GM19463 (cell line): ENCODE measurements at regions not wholly inside any gene's neighbourhood (a gene's known extent, or its start where the extent isn't known, plus 50 kb on each side); places are given as distances from the start of the nearest gene placed in this dataset.
"Not testable (repeated sequence)": the region's sequence is repeated elsewhere in the genome, so short reads cannot be mapped to it uniquely, and the experiment has no call there.

ENCODE experiments used
- ATAC-seq: cut with Tn5 transposase; IDR thresholded peaks from one replicate; pipeline ENCODE4 v1.9.1; 2021; ENCODE audit warnings: mild to moderate bottlenecking, moderate library complexity; ENCODE audit not compliant: unreplicated experiment

DNA sequence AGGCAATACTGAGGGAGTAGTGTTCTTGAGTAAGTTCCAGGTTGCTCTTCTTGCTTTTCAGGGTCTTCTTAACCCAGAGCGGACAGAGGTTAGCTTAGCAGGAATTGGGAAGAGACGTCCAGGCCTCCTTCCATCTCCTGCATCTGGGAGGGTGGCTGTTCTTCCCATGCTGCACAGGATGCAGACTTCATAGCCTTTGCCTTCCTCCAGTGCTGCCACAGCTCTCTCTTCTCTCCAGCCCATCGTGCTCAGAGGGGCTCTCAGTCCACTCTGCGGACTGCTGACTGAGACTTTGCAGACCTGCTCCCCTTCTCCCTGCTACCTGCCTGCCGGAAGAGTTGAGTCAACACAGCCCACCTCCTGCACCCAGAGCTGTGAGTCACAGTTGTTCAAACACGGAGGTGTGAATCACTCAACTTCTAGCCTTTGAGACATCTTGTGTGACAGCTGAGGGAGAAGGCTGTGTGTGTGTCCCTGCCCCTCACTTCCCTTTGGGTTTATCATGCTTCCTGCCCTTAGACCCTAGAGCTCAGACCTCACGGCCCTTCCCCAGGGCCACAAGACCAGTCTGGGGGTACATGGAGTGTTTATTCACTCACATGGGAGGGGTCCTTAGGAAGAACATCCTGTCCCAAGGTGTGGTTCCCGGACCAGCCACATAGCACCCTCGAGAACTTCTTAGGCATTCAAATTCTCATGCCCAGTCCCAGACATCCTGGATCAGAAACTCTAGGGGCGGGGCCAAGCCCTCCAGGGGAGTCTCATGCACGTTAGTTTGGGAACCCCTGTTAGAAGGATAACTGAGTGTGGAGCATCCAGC is 158.3 kb upstream of the CACNA1E start:
- ATAC-seq = no peak

DNA sequence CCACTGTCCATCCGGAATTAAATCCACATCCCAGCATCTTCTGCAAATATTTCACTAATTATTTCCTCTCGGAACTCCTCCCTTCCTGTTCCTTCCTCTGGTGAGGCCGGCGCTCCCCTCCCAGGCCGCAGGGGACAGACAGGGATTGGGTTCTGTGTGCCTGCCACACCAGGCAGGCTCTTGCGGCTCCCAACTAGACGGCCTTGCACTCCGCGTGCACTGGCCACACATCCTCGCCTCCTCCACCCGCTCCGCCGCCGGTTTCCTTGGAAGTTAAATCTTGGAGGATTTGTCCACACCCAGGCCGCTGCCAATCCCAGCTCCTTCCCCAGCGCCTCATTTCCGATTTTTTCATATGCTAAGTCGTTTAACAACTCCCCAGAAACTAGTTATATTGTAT is 157.6 kb upstream of the CACNA1E start:
- not testable (repeated sequence) for ATAC-seq

GRCh38 chr1:181326348-181326747 is 157.0 kb upstream of the CACNA1E start:
- no peak for ATAC-seq

- no peak for ATAC-seq
Measured at GRCh38 chr1:181327796-181328195, 155.5 kb upstream of the CACNA1E start.

DNA sequence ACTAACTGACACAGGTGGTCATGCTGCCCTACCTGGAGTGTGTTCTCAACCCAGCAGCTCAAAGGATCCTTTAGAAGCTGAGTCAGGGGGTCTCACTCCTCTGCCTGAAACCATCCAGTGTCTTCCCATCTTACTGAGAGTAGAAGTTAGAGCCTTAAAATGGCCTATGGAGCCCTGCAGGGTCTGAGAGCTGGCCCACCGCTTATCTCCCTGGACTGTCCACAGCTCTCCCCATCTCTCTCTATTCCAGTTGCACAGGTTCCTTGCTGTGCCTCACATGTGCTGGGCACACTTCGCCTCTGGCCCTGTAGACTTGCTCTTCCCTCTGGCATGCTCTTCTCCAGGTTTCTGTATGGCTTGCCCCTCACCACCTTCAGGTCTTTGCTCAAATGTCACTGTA is 148.6 kb upstream of the CACNA1E start:
- no peak for ATAC-seq

- no peak for ATAC-seq
Measured at GRCh38 chr1:181335631-181336030, 147.7 kb upstream of the CACNA1E start.

GRCh38 chr1:181341026-181341632 is 142.2 kb upstream of the CACNA1E start:
- ATAC-seq = no peak

GRCh38 chr1:181344091-181344490 is 139.2 kb upstream of the CACNA1E start:
- no peak for ATAC-seq

- no peak for ATAC-seq
Measured at GRCh38 chr1:181345146-181345545, 138.2 kb upstream of the CACNA1E start.

GRCh38 chr1:181347495-181348390 is 135.6 kb upstream of the CACNA1E start:
- ATAC-seq = no peak

- no peak for ATAC-seq
Measured at GRCh38 chr1:181349512-181349911, 133.8 kb upstream of the CACNA1E start.

DNA sequence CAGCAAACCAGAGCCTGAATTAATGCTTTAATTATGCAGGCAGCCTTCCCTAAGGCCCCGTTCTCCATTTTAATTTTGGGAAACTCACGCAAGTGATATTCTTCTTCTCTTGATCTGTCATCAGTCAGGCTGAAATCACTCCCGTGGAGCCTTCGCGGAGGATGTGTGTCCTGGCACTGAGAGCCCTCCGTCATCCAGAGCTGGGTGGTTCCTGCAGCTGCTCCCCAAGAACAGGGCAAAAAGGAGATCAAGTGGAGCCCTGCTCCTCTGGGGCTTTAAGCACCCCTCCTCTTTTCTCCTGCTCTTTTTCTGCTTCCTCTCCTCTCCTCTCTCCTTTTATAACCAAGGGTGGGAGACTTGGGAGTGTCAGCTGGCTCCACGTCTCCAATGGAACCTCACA is 133.2 kb upstream of the CACNA1E start:
- no peak for ATAC-seq

GRCh38 chr1:181351740-181352139 is 131.6 kb upstream of the CACNA1E start:
- no peak for ATAC-seq

DNA sequence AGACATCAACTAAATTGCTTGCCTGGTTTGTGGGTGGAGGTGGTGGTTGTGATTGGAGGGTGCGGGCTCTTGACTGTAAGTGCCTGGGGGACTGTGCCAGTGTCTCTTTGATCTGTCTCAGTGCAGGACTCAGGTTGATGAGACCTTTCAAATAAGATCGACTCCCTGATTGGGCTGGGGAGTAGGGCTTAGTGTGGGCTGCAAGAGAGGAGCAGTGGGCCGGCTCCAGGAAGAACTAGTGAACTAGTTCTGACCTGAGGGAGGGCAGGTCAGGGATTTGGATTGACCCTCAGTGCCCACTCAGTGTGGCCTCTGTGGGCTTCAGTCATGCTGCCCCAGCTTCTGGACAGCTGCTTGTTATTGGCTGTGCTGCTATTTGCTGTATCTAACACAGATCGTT is 130.6 kb upstream of the CACNA1E start:
- ATAC-seq = no peak

- ATAC-seq = no peak
Measured at GRCh38 chr1:181353526-181353925, 129.8 kb upstream of the CACNA1E start.

DNA sequence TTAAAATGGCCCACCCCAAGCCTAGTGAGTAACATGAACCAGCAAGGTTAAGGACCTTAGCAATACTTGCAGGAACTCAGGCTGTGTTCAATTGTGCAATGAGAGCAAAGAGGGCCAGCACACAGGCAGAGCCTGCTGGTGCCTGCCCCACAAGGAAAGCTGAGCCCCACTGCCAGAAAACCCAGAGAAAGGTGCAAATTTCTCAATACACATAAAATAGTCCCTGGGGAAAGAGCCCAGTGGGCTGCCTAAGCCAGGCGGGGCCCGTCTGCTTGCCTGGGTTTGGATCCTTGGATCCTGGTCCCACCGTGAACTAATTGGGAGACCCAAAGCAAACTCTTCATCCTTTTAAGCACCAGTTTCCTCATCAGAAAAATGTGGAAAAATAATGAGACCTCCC is 128.5 kb upstream of the CACNA1E start:
- no peak for ATAC-seq

GRCh38 chr1:181356505-181357340 is 126.6 kb upstream of the CACNA1E start:
- no peak for ATAC-seq

- no peak for ATAC-seq
Measured at GRCh38 chr1:181359012-181359411, 124.3 kb upstream of the CACNA1E start.

DNA sequence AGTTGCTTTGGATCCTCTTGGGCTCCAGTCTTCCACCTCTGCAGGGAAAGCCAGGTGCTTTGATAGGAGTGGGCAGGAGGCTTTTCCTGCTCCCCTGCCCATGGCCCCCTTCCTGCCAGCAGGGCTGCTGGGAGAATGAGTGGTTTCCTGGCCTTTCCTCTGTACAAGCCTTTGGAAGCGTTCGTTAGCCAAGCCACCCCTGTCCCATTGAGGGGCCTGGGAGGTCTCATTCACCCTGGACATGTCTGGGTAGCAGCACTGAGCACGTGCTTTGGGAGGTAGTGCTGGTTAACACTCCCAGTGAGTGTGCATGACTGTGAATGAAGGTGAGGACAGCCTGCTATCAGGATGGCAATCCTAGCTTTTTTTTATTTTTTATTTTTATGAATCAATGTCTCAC is 118.5 kb upstream of the CACNA1E start:
- no peak for ATAC-seq

- no peak for ATAC-seq
Measured at GRCh38 chr1:181366910-181367309, 116.4 kb upstream of the CACNA1E start.

DNA sequence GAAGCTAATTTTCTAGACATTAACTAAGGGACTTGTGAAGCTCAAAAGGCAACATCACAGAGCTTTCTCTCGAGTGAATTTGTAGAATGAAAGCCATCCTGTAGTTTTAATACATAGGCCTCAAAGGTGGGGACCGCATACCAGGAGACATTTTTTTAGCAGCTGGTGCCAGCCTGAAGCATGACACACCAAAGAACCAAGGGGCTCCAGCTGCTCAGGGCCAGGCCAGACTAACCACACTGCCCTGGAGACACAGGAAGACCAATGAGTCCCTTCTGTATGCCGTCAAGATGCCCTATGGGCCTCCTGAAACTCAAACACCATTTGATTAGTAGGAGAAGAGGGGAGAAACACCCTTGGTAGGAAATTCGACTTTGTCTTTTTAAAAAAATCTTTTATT is 113.9 kb upstream of the CACNA1E start:
- no peak for ATAC-seq
